Lung (tissue), 11 donors: ENCODE measurements at regions not wholly inside any gene's neighbourhood (a gene's known extent, or its start where the extent isn't known, plus 50 kb on each side); places are given as distances from the start of the nearest gene placed in this dataset.

ENCODE experiments used
- ATAC-seq: fragments of 200-7000 bp; cut with Tn5 transposase; one replicate; pipeline ENCODE4 v1.9.1; 2020; ENCODE audit warnings: moderate number of reproducible peaks; ENCODE audit not compliant: insufficient read depth, low FRiP score
- DNase-seq, 3 donors: peaks; one replicate each; pipeline ENCODE4 v3.0.0-alpha.2; 2013 to 2017
- H3K27ac ChIP-seq, 2 donors: one replicate each; pipeline ENCODE4 v1.5.1; 2013; ENCODE audit warnings: mild to moderate bottlenecking in 2 of 2, moderate library complexity in 2 of 2, control low read depth in 1 of 2, inconsistent platforms in 1 of 2, low read depth in 1 of 2, low read length in 1 of 2
- H3K27me3 ChIP-seq, 3 donors: one replicate each; pipeline ENCODE4 v1.5.1; 2013; ENCODE audit warnings: low read length in 2 of 3; ENCODE audit not compliant: control insufficient read depth in 3 of 3, insufficient read depth in 3 of 3
- H3K36me3 ChIP-seq, 4 donors: one replicate each; pipeline ENCODE4 v1.5.1; 2013; ENCODE audit warnings: low read length in 4 of 4, mild to moderate bottlenecking in 1 of 4, moderate library complexity in 1 of 4; ENCODE audit not compliant: control insufficient read depth in 4 of 4, insufficient read depth in 4 of 4
- H3K4me1 ChIP-seq, 5 donors: one replicate each; pipeline ENCODE4 v1.5.1; 2013; ENCODE audit warnings: low read length in 5 of 5, mild to moderate bottlenecking in 2 of 5, moderate library complexity in 1 of 5; ENCODE audit not compliant: control insufficient read depth in 5 of 5, insufficient read depth in 5 of 5
- H3K4me3 ChIP-seq: one replicate; pipeline ENCODE4 v1.5.1; 2013; ENCODE audit warnings: mild to moderate bottlenecking, control low read depth, moderate library complexity
- H3K9ac ChIP-seq, 2 donors: one replicate each; pipeline ENCODE4 v1.5.1; 2013; ENCODE audit warnings: low read length in 2 of 2, control low read depth in 1 of 2; ENCODE audit not compliant: insufficient read depth in 1 of 2
- H3K9me3 ChIP-seq, 4 donors: one replicate each; pipeline ENCODE4 v1.5.1; 2013; ENCODE audit warnings: low read length in 3 of 4, mild to moderate bottlenecking in 1 of 4, moderate library complexity in 1 of 4; ENCODE audit not compliant: control insufficient read depth in 4 of 4, insufficient read depth in 3 of 4
- CTCF ChIP-seq: IDR thresholded peaks from 2 replicates; pipeline ENCODE4 v1.5.1; 2012; ENCODE audit warnings: mild to moderate bottlenecking; ENCODE audit errors: control extremely low read depth, extremely low read depth
- WGBS, 2 donors: extraction: QIAGEN DNeasy Blood & Tissue Kit; methylation state at CpG; one replicate each; pipeline ENCODE4 v1.1.7; 2013; 5-methylcytosine and 5-hydroxymethylcytosine counted together
- donor health status: control.
- donor health status: control.
- donor health status: Bipolar disorder and iron deficiency.
- donor health status: healthy.
- donor health status: DM: yes; HTN: yes; CAD: no.

GRCh38 chr5:167920589-167920988 lies 370.9 kb upstream of the WWC1 start:
- Histone ChIP-seq H3K27me3 (no peaks in the 10 kb centered on the region), H3K36me3 (peaks cover 0 to 5% (median 0%) of the 10 kb centered on the region in 4 donors), H3K4me1 (peaks cover 0 to 30% (median 3%) of the 10 kb centered on the region in 5 donors), H3K4me3 (no peak overlapping the region), H3K9me3 (no peaks in the 10 kb centered on the region), H3K9ac (no peak overlapping the region), H3K27ac (no peak overlapping the region)
- 12 to 44% methylated on average over 2 of the region's 2 CpGs for WGBS, 2 donors
- no peak for ATAC-seq
- no peak for DNase-seq
- TF ChIP-seq CTCF = no peak

- ATAC-seq (no peak), DNase-seq (no peak)
- Histone ChIP-seq H3K36me3 (peaks cover 0 to 5% (median 0%) of the 10 kb centered on the region in 4 donors), H3K9me3 (no peaks in the 10 kb centered on the region), H3K4me1 (peaks cover 0 to 24% (median 3%) of the 10 kb centered on the region in 5 donors), H3K4me3 (no peak overlapping the region), H3K27ac (no peak overlapping the region), H3K9ac (no peak overlapping the region), H3K27me3 (no peaks in the 10 kb centered on the region)
- TF ChIP-seq CTCF = no peak
Measured at GRCh38 chr5:167921796-167922195, 369.6 kb upstream of the WWC1 start.

GRCh38 chr5:167923396-167923795 lies 368.0 kb upstream of the WWC1 start:
- H3K4me3 ChIP-seq = no peak overlapping the region
- no peak for TF ChIP-seq CTCF
- ATAC-seq (no peak), DNase-seq (no peak)
- peaks cover 0 to 5% (median 0%) of the 10 kb centered on the region in 4 donors for H3K36me3 ChIP-seq
- H3K27ac ChIP-seq = no peak overlapping the region
- peaks cover 0 to 2% (median 0%) of the 10 kb centered on the region in 4 donors for H3K9me3 ChIP-seq
- H3K27me3 ChIP-seq = no peaks in the 10 kb centered on the region
- H3K4me1 ChIP-seq = peaks cover 0 to 15% (median 0%) of the 10 kb centered on the region in 5 donors
- H3K9ac ChIP-seq = no peak overlapping the region
- WGBS, 2 donors = 81 to 89% methylated on average over 4 of the region's 4 CpGs

GRCh38 chr5:167929841-167930240 lies 361.6 kb upstream of the WWC1 start:
- TF ChIP-seq CTCF = no peak
- H3K36me3 ChIP-seq = peaks cover 0 to 1% (median 0%) of the 10 kb centered on the region in 4 donors
- H3K4me3 ChIP-seq = no peak overlapping the region
- H3K9ac ChIP-seq = no peak overlapping the region
- H3K27me3 ChIP-seq = no peaks in the 10 kb centered on the region
- peaks cover 0 to 2% (median 0%) of the 10 kb centered on the region in 4 donors for H3K9me3 ChIP-seq
- no peak for ATAC-seq
- no peak for DNase-seq
- no peaks in the 10 kb centered on the region for H3K4me1 ChIP-seq
- 91 to 96% methylated on average over 3 of the region's 3 CpGs for WGBS, 2 donors
- H3K27ac ChIP-seq = no peak overlapping the region
